GM21381 (cell line): ENCODE measurements at regions not wholly inside any gene's neighbourhood (a gene's known extent, or its start where the extent isn't known, plus 50 kb on each side); places are given as distances from the start of the nearest gene placed in this dataset.
"Not testable (repeated sequence)": the region's sequence is repeated elsewhere in the genome, so short reads cannot be mapped to it uniquely, and the experiment has no call there.

Experiments
- ATAC-seq: cut with Tn5 transposase; IDR thresholded peaks from one replicate; pipeline ENCODE4 v1.9.1; 2021; ENCODE audit warnings: mild to moderate bottlenecking, moderate library complexity; ENCODE audit not compliant: unreplicated experiment

- ATAC-seq, result no peak
These were observed 1191.0 kb upstream of the ALCAM start for GRCh38 chr3:104175696-104176095.

DNA sequence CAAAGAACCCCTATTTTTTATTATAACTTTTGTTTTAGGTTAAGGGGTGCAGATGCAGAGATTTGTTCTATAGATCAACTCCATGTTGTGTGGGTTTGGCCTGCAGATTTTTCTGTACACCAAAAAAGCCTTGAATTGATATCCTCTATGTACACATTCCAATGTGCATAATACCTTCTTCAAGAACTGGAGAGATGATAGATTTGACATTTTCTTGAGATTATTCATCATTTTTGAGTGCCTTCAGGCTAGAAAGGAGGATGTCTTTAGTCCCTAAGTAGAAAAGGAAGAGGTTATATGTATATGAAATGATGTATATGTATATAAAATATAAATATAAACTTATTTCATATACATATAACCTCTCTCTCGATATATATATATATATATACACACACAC lies 1190.0 kb upstream of the ALCAM start:
- ATAC-seq, result no peak

DNA sequence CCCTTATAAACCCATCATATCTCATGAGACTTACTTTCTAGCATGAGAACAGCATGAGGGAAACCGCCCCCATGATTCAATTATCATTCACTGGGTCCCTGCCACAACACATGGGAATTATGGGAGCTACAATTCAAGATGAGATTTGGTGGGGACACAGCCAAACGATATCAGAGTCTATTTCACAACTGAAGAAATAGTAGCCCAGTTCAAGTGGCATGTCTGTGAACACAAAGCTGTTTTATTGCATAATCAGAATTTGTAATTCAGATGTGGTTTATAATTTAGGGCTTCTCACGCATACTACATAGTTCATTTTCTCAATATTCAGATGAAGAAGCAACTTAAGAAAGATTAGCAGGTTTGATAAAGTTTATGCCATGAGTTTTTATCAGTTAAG lies 1188.0 kb upstream of the ALCAM start:
- ATAC-seq, result no peak

- no peak for ATAC-seq
These were observed 1185.8 kb upstream of the ALCAM start for GRCh38 chr3:104180906-104181305.

- no peak for ATAC-seq
These were observed 1176.0 kb upstream of the ALCAM start for GRCh38 chr3:104190681-104191080.

- ATAC-seq, result no peak
These were observed 1168.6 kb upstream of the ALCAM start for GRCh38 chr3:104198131-104198530.

DNA sequence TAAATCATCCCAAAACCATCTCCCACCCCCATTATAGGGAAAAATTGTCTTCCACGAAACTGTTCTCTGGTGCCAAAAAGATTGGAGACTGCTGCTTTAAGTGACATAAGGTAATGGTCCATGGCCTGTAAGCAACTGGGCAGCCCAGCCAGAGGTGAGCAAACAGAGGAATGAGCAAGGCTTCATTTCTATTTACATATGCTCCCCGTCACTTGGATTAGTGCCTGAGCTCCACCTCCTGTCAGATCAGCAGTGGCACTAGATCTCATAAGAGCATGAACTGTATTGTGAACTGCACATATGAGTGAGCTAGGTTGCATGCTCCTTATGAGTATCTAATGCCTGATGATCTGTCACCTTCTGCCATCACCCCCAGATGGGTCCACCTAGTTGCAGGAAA lies 1159.8 kb upstream of the ALCAM start:
- ATAC-seq, result no peak

GRCh38 chr3:104214277-104214676 lies 1152.4 kb upstream of the ALCAM start:
- no peak for ATAC-seq

DNA sequence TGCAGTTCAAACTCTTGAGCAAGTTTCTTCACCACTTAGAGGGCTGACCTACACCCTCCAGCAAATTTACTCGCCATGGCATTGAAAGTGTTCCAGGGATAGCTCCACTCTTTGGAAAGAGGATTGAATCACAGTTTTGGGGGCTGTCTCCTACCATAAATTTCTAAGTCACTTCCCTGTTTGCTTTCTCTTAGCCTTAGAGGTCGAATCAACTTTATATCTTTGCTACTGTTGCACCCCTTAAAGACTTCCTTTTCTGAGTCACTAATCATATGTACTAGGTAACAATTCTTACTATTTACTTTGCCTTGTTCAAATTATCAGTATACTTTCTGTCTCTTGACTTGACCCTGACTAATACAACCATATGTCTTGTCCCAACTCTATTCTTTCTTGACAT lies 1151.8 kb upstream of the ALCAM start:
- no peak for ATAC-seq

DNA sequence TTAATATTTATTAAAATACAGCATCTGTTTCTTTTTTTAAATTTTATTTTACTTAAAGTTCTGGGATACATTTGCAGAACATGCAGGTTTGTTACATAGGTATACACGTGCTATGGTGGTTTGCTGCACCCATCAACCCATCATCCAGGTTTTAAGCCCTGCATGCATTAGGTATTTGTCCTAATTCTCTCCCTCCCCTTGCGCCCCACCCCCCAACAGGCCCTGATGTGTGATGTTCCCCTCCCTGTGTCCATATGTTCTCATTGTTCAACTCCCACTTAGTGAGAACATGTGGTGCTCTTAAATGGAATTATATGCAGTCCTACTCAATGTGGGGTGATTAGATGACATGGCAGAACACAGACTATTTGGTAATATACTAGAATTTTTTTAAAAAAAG lies 1147.7 kb upstream of the ALCAM start:
- ATAC-seq, result not testable (repeated sequence)

- no peak for ATAC-seq
These were observed 1132.1 kb upstream of the ALCAM start for GRCh38 chr3:104234442-104235194.

GRCh38 chr3:104244680-104245220 lies 1122.0 kb upstream of the ALCAM start:
- no peak for ATAC-seq

DNA sequence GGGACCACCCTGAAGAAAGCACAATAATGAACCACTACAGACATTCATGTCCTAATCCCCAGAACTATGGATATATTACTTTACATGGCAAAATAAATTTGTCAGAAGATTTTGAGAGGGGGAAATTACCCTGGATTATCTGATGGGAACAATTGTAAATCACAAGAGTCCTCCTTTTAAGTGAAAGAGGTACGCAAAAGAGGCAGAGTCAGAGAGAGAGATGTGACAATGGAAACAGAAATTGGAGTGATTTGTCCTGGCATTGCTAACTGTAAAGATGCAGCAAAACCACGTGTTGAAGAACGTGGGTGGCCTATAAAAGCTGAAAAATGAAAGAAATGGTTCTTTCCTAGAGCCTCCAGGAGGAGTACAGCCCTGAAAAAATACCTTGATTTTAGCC lies 1121.4 kb upstream of the ALCAM start:
- ATAC-seq, result no peak

- no peak for ATAC-seq
These were observed 1120.7 kb upstream of the ALCAM start for GRCh38 chr3:104245981-104246380.

DNA sequence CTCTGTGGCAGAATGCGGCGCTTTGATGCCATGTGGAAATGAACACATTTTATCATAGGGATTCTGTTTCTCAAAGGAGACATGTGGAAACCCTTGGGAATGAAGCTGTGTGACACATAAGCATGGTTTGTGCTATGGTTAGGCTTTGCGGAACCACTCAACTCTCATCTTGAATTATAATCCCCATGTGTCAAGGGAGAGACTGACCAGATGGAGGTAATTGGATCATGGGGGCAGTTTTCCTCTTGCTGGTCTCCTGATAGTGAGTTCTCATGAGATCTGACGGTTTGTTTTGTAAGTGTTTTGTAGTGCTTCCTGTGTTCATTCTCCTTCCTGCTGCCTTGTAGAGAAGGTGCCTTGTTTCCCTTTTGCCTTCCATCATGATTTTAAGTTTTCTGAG lies 1109.2 kb upstream of the ALCAM start:
- ATAC-seq, result no peak

- ATAC-seq, result no peak
These were observed 1103.2 kb upstream of the ALCAM start for GRCh38 chr3:104263477-104263876.

GRCh38 chr3:104266219-104266618 lies 1100.5 kb upstream of the ALCAM start:
- ATAC-seq, result not testable (repeated sequence)

GRCh38 chr3:104269771-104270170 lies 1096.9 kb upstream of the ALCAM start:
- ATAC-seq, result no peak

GRCh38 chr3:104273046-104273649 lies 1093.6 kb upstream of the ALCAM start:
- ATAC-seq, result no peak

DNA sequence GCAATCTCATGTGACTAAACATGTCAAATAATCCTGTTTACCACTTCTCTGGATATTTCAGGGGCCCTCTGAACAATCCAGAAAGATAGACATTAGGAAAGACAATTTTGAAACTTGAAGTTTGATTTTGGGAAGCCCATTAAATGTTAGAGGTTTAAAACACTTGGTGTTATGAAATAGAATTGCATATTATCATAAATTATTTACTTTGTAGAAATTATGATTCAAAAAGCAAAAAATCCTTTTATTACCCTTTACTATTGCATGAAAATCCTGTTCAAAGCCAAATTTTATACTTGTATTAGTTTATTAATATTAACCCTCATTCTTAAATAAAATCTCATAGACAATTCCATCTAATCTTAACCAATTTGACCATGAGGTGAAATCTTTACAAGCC lies 1091.5 kb upstream of the ALCAM start:
- no peak for ATAC-seq

DNA sequence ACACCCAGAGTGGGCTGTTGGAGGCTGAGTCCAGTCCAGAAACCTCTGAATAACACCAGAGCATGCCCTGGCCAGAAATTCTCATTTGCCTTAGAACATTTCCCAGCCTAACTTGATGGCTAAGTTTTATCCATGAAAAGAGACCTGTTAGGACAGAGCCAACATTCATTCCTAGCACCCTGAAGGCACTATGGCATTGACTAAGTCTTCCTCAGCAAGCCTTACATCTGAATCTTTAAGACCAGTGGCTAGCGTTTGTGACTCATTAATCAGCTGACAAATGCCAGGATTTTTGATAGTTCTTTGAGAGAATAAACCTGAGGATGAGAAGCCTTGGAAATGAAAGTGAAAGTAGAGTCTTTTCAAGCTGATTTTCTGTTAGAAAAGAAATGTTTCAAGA lies 1087.1 kb upstream of the ALCAM start:
- ATAC-seq, result no peak

DNA sequence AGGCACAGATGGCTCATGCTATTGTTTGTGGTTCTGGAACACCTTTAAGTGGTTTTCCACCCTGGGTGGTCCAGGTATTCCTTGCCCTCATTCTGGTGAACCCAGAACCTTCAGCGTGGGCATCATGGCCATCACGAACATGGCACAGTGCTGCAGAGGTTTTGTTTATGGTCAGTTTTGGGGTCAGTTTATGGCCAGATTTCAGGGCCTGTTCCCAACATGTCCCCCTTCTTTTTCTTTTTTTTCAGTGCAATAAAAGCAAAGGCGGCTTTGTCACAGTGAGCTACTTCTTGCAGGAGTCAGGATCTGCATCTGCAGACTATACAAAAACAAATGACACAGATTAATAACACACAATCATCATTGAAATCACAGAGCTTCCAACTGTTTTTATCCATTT lies 1085.0 kb upstream of the ALCAM start:
- no peak for ATAC-seq

GRCh38 chr3:104286645-104287044 lies 1080.1 kb upstream of the ALCAM start:
- no peak for ATAC-seq
